GM12872 (cell line): ENCODE measurements at regions not wholly inside any gene's neighbourhood (a gene's known extent, or its start where the extent isn't known, plus 50 kb on each side); places are given as distances from the start of the nearest gene placed in this dataset.

ENCODE experiments used
- TF ChIP-seq, protein P1 (sequence below): IDR thresholded peaks from 3 replicates; pipeline ENCODE4 v1.5.1; 2011; ENCODE audit warnings: low read depth, mild to moderate bottlenecking, low read length, moderate library complexity; ENCODE audit not compliant: insufficient read depth

DNA sequence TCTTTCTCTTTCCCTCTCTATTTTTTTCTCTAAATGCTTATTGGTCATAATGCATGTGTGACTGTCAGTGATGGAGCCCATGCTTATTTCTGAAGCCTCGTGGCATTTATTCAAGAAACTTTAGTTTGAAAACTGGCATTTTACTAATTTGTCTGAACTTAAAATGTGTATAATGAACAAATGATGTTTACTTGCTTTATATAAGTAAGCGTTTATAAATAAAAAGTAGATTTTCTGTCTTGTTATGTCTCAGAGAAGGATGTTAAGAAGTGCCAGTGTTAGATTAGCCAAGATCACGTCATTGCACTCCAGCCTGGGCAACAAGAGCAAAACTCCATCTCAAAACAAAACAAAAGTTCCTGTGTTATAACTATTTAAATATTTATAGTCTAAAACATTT, 1568.1 kb downstream of the EFNB2 start:
- TF ChIP-seq, protein P1, sequence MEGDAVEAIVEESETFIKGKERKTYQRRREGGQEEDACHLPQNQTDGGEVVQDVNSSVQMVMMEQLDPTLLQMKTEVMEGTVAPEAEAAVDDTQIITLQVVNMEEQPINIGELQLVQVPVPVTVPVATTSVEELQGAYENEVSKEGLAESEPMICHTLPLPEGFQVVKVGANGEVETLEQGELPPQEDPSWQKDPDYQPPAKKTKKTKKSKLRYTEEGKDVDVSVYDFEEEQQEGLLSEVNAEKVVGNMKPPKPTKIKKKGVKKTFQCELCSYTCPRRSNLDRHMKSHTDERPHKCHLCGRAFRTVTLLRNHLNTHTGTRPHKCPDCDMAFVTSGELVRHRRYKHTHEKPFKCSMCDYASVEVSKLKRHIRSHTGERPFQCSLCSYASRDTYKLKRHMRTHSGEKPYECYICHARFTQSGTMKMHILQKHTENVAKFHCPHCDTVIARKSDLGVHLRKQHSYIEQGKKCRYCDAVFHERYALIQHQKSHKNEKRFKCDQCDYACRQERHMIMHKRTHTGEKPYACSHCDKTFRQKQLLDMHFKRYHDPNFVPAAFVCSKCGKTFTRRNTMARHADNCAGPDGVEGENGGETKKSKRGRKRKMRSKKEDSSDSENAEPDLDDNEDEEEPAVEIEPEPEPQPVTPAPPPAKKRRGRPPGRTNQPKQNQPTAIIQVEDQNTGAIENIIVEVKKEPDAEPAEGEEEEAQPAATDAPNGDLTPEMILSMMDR = no peak

DNA sequence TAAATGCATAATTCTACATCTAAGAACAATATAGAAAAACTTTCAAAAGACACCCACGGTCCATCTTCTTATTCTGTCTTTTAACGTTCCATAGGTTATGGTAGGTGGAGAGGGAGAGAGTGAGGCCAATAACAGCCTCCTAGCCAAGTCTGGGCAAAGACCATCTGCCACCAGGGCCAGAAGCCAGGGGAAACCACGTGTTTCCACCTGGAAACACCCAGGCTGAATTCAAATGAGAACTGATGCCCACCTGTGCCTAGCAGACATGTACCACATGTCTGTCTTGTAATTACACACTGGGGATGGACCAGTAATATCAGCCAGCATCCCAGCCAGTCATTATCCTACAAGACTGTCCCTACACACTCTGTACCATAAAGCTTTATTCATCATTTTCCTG, 1573.1 kb downstream of the EFNB2 start:
- TF ChIP-seq, protein P1 = no peak

DNA sequence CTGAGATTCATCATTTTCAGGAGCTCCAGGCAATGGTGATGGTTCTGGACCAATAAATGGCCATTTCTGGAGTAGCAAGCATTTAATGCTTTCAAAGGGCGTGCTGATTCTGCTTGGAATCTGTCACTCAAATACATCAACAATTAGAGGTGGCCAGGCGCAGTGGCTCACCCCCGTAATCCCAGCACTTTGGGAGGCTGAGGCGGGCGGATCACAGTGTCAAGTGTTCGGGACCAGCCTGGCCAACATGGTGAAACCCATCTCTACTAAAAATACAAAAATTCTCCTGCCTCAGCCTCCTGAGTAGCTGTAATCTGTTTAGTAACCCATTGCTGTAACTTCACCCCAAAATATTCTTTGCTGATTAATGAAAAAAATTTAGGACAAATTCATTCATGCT, 1574.2 kb downstream of the EFNB2 start:
- TF ChIP-seq, protein P1 = no peak

DNA sequence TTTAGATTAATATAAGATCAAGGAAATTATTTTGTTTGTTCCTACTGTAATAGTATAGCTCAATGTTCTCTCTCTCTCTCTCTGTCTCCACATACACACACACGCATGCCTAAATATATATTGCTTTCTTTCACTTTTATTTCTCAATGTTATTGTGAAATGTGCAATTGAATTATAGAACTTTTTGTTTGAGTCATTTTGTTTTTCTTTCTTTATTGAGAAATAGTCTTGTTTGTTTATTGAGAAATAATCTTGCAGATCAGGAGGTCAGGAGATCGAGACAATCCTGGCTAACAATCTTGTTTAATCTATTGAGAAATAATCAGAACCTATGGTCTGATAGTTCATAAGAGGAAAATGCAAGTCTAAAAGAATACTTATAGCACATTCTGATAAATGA, 1581.3 kb downstream of the EFNB2 start:
- TF ChIP-seq, protein P1 = no peak

DNA sequence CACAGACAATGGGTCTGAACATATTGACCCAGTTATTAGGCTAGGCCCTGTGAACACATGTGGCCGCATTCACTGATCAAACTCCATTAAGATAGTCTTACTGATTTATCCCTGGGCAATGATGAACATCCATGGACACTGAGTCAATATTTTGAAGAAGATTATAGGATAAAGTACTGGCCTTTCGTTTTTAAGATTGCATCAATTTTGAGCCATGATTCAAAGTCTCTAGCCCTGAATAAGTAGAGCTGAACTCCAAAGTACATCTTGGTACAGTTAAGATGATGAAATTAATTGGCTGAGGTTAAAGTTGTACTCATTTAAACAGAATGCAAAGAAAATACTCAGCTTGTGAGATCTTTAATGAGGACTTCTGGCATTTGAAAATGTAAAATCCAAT, 1581.9 kb downstream of the EFNB2 start:
- TF ChIP-seq, protein P1 = no peak

DNA sequence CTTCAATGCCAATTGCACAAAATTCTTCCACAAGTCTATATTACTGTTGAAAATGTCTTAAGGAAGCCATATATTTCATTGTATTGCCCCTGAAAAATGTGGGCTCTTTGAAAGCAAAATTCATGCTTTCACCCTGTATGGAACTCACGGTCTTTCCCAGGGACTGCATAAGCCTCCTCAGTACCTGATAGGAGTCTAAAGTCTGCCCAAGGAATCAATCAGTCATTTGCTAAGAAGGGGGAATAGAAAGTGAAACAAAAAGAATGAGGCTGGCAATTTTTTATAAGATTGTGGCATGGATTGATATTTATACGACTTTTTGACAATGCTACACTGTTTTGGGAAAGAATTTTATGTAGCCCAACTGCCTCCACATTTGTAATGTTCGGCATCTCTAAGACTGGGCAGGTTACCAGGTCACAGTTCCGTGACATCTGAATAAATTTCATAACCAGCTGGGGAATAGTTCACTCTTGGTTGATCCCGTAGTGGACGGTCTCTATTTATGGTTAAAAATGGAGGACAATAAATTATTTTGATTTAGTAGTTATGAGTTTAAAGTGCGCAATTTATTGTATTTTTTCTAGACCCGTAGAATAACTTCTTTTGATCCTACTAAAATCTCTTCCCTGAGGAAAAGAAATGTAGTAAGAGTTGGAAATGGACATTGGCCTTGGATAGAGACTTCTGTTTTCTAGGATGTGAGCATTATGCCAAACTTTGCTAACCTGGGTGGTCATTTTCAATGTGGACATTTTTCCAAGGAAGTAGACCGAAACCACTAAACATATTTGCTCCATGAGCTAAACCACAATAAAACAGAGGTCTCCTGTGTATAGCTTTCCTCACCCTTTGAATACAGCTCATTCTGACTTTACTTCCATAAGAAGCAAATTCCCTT, 1585.4 kb downstream of the EFNB2 start:
- TF ChIP-seq, protein P1 = no peak

DNA sequence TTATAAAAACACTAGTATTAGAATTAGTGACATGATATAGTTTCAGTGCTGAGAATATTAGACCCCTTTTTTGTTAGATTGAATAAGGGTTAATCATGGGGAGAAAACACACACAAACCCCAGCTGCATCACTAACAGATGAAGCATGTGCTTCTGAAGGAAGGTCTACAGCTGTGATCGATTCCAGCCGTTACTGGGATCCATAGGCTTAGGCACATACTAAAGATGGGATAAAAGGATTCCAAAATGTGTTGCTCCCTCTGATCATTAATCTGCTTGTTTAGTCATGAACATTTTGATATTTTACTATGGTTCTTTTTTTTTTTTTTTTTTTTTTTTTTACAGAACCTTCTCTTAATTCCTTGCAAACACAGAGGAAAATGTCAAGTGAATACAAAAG, 1591.3 kb downstream of the EFNB2 start:
- TF ChIP-seq, protein P1 = no peak
